NCI-H1417 treated with DMSO at 0.1 percent for 48 hours (cell line): ENCODE measurements at regions not wholly inside any gene's neighbourhood (a gene's known extent, or its start where the extent isn't known, plus 50 kb on each side); places are given as distances from the start of the nearest gene placed in this dataset.

Experiments used
- DNase-seq: peaks from one replicate; lab custom pipeline; 2025; lab: John Stamatoyannopoulos, UW

GRCh38 chr12:20260851-20261250 is 107.5 kb upstream of the PDE3A start:
- DNase-seq, result no peak

- DNase-seq, result no peak
These were observed 106.2 kb upstream of the PDE3A start for GRCh38 chr12:20262119-20262518.

- no peak for DNase-seq
These were observed 104.3 kb upstream of the PDE3A start for GRCh38 chr12:20264026-20264425.

- DNase-seq, result no peak
These were observed 103.7 kb upstream of the PDE3A start for GRCh38 chr12:20264608-20265114.

GRCh38 chr12:20268121-20268732 is 100.1 kb upstream of the PDE3A start:
- no peak for DNase-seq

GRCh38 chr12:20268771-20269170 is 99.6 kb upstream of the PDE3A start:
- DNase-seq, result no peak

- DNase-seq, result no peak
These were observed 98.8 kb upstream of the PDE3A start for GRCh38 chr12:20269337-20270067.

- DNase-seq, result no peak
These were observed 97.8 kb upstream of the PDE3A start for GRCh38 chr12:20270557-20270956.

GRCh38 chr12:20272161-20272560 is 96.2 kb upstream of the PDE3A start:
- DNase-seq, result no peak

- DNase-seq, result no peak
These were observed 95.5 kb upstream of the PDE3A start for GRCh38 chr12:20272801-20273200.

GRCh38 chr12:20274008-20274407 is 94.3 kb upstream of the PDE3A start:
- no peak for DNase-seq

GRCh38 chr12:20278276-20278675 is 90.1 kb upstream of the PDE3A start:
- DNase-seq, result no peak

GRCh38 chr12:20280515-20280914 is 87.8 kb upstream of the PDE3A start:
- DNase-seq, result no peak

- DNase-seq, result no peak
These were observed 85.9 kb upstream of the PDE3A start for GRCh38 chr12:20282401-20282800.

GRCh38 chr12:20283482-20283881 is 84.9 kb upstream of the PDE3A start:
- no peak for DNase-seq

GRCh38 chr12:20289520-20289919 is 78.8 kb upstream of the PDE3A start:
- no peak for DNase-seq

GRCh38 chr12:20300457-20300856 is 67.9 kb upstream of the PDE3A start:
- no peak for DNase-seq

GRCh38 chr12:20305470-20305869 is 62.9 kb upstream of the PDE3A start:
- no peak for DNase-seq

GRCh38 chr12:20309504-20310148 is 58.7 kb upstream of the PDE3A start:
- DNase-seq, result no peak

- DNase-seq, result no peak
These were observed 54.0 kb upstream of the PDE3A start for GRCh38 chr12:20314328-20314727.

- no peak for DNase-seq
These were observed 50.8 kb upstream of the PDE3A start for GRCh38 chr12:20317554-20317953.
